Liver (tissue), 8 donors: ENCODE measurements at regions not wholly inside any gene's neighbourhood (a gene's known extent, or its start where the extent isn't known, plus 50 kb on each side); places are given as distances from the start of the nearest gene placed in this dataset.

Experiments
- DNase-seq: peaks from one replicate; pipeline ENCODE4 v3.0.0-alpha.2; 2017; ENCODE audit warnings: low spot score
- H3K27ac ChIP-seq, 2 donors: one replicate each; pipeline ENCODE4 v1.7.0; 2013; ENCODE audit warnings: inconsistent platforms in 2 of 2, low read length in 2 of 2, control low read depth in 1 of 2, low read depth in 1 of 2, mild to moderate bottlenecking in 1 of 2
- H3K27me3 ChIP-seq, 4 donors: one replicate each; pipeline versions ENCODE4 v1.6.1 to v1.7.0; 2013; ENCODE audit warnings: low read length in 3 of 4, inconsistent platforms in 1 of 4, mild to moderate bottlenecking in 1 of 4, moderate library complexity in 1 of 4; ENCODE audit not compliant: control insufficient read depth in 4 of 4, insufficient read depth in 4 of 4
- H3K36me3 ChIP-seq, 4 donors: one replicate each; pipeline versions ENCODE4 v1.6.1 to v1.7.0; 2013; ENCODE audit warnings: low read length in 3 of 4, mild to moderate bottlenecking in 3 of 4, low read depth in 1 of 4, moderate library complexity in 1 of 4; ENCODE audit not compliant: control insufficient read depth in 4 of 4, insufficient read depth in 3 of 4
- H3K4me1 ChIP-seq, 4 donors: one replicate each; pipeline versions ENCODE4 v1.6.1 to v1.7.0; 2013; ENCODE audit warnings: low read length in 3 of 4, mild to moderate bottlenecking in 3 of 4, moderate library complexity in 1 of 4; ENCODE audit not compliant: control insufficient read depth in 4 of 4, insufficient read depth in 4 of 4
- H3K4me3 ChIP-seq, 3 donors: one replicate each; pipeline versions ENCODE4 v1.6.1 to v1.7.0; 2013; ENCODE audit warnings: low read length in 3 of 3, control low read depth in 1 of 3, low read depth in 1 of 3, mild to moderate bottlenecking in 1 of 3
- H3K9ac ChIP-seq, 2 donors: one replicate each; pipeline ENCODE4 v1.7.0; 2013; ENCODE audit warnings: low read length in 2 of 2, mild to moderate bottlenecking in 2 of 2, moderate library complexity in 2 of 2, control low read depth in 1 of 2, low read depth in 1 of 2
- H3K9me3 ChIP-seq, 4 donors: one replicate each; pipeline versions ENCODE4 v1.6.1 to v1.7.0; 2013; ENCODE audit warnings: low read length in 3 of 4; ENCODE audit not compliant: control insufficient read depth in 4 of 4
- ATF3 ChIP-seq: IDR thresholded peaks from 2 replicates; pipeline ENCODE4 v1.6.1; 2016; ENCODE audit warnings: antibody characterized with exemption
- CTCF ChIP-seq: fragments of 150-350 bp; IDR thresholded peaks from 2 replicates; pipeline ENCODE4 v1.5.1; 2017; ENCODE audit warnings: improper control_type of control experiment, low read depth, low read length; ENCODE audit not compliant: missing input control
- EGR1 ChIP-seq, 2 donors: IDR thresholded peaks; 2 replicates each; pipeline ENCODE4 v1.6.1; 2016 to 2018; ENCODE audit warnings: antibody characterized with exemption in 2 of 2, low read depth in 2 of 2
- FOXA1 ChIP-seq: IDR thresholded peaks from 2 replicates; pipeline ENCODE4 v1.6.1; 2016; ENCODE audit warnings: antibody characterized with exemption
- FOXA2 ChIP-seq: IDR thresholded peaks from 2 replicates; pipeline ENCODE4 v1.6.1; 2016; ENCODE audit warnings: antibody characterized with exemption
- GABPA ChIP-seq, 2 donors: IDR thresholded peaks in 1 of 2; conservative IDR thresholded peaks in 1 of 2; 2 replicates each; pipeline ENCODE4 v1.6.1; 2016; ENCODE audit warnings: antibody characterized with exemption in 2 of 2, mild to moderate bottlenecking in 1 of 2, moderate library complexity in 1 of 2
- HNF4A ChIP-seq, 2 donors: conservative IDR thresholded peaks; 2 replicates each; pipeline ENCODE4 v1.6.1; 2016; ENCODE audit warnings: antibody characterized with exemption in 2 of 2, mild to moderate bottlenecking in 2 of 2
- HNF4G ChIP-seq: IDR thresholded peaks from 2 replicates; pipeline ENCODE4 v1.6.1; 2016; ENCODE audit warnings: antibody characterized with exemption
- JUND ChIP-seq, 2 donors: IDR thresholded peaks; 2 replicates each; pipeline ENCODE4 v1.6.1; 2016; ENCODE audit warnings: antibody characterized with exemption in 2 of 2
- MAX ChIP-seq: IDR thresholded peaks from 2 replicates; pipeline ENCODE4 v1.6.1; 2016; ENCODE audit warnings: antibody characterized with exemption
- NR2F2 ChIP-seq: IDR thresholded peaks from 2 replicates; pipeline ENCODE4 v1.6.1; 2016; ENCODE audit warnings: antibody characterized with exemption
- RAD21 ChIP-seq, 2 donors: IDR thresholded peaks; 2 replicates each; pipeline ENCODE4 v1.6.1; 2016; ENCODE audit warnings: antibody characterized with exemption in 2 of 2, mild to moderate bottlenecking in 2 of 2
- REST ChIP-seq: IDR thresholded peaks from 2 replicates; pipeline ENCODE4 v1.6.1; 2016; ENCODE audit warnings: antibody characterized with exemption, mild to moderate bottlenecking
- RXRA ChIP-seq, 2 donors: IDR thresholded peaks; 2 replicates each; pipeline ENCODE4 v1.6.1; 2017 to 2018; ENCODE audit warnings: antibody characterized with exemption in 2 of 2, mild to moderate bottlenecking in 1 of 2
- SP1 ChIP-seq: IDR thresholded peaks from 2 replicates; pipeline ENCODE4 v1.6.1; 2018; ENCODE audit warnings: antibody characterized with exemption, mild to moderate bottlenecking
- TAF1 ChIP-seq: conservative IDR thresholded peaks from 2 replicates; pipeline ENCODE4 v1.6.1; 2016; ENCODE audit warnings: antibody characterized with exemption, mild to moderate bottlenecking
- YY1 ChIP-seq: IDR thresholded peaks from 2 replicates; pipeline ENCODE4 v1.6.1; 2016; ENCODE audit warnings: antibody characterized with exemption, mild to moderate bottlenecking
- ZBTB33 ChIP-seq: IDR thresholded peaks from 2 replicates; pipeline ENCODE4 v1.6.1; 2016; ENCODE audit warnings: antibody characterized with exemption
- WGBS: extraction: QIAGEN DNeasy Blood & Tissue Kit; methylation state at CpG from one replicate; pipeline ENCODE4 v1.1.7; 2013; 5-methylcytosine and 5-hydroxymethylcytosine counted together
- donor health status: healthy.
- donor health status: healthy.
- donor health status: healthy.
- donor health status: healthy.
- donor health status: healthy.

GRCh38 chr5:15442193-15442570 is 57.8 kb upstream of the FBXL7 start:
- H3K9ac ChIP-seq, result no peak overlapping the region
- no peaks in the 10 kb centered on the region for H3K4me1 ChIP-seq
- no peak overlapping the region for H3K27ac ChIP-seq
- no peaks in the 10 kb centered on the region for H3K36me3 ChIP-seq
- 67% methylated on average over 1 of the region's 1 CpG for WGBS
- no peaks in the 10 kb centered on the region for H3K27me3 ChIP-seq
- no peak overlapping the region for H3K4me3 ChIP-seq
- no peak for DNase-seq
- H3K9me3 ChIP-seq, result no peaks in the 10 kb centered on the region
- no peak for TF ChIP-seq FOXA1
- TF ChIP-seq GABPA (IDR thresholded peaks at IDR 0.05 in 1 of 2, conservative IDR thresholded peaks at IDR 0.05 in 1 of 2), result no peak
- TF ChIP-seq EGR1 (IDR thresholded peaks at IDR 0.05; ENCODE audit: low read depth in 2 of 2), result no peak
- TF ChIP-seq REST, result no peak
- no peak for TF ChIP-seq YY1
- no peak for TF ChIP-seq FOXA2
- TF ChIP-seq ZBTB33, result no peak
- TF ChIP-seq JUND (IDR thresholded peaks at IDR 0.05), result no peak
- no peak for TF ChIP-seq NR2F2
- TF ChIP-seq RAD21 (IDR thresholded peaks at IDR 0.05), result no peak

- Histone ChIP-seq H3K27me3 (no peaks in the 10 kb centered on the region), H3K9me3 (no peaks in the 10 kb centered on the region), H3K9ac (no peak overlapping the region), H3K27ac (no peak overlapping the region), H3K4me3 (no peak overlapping the region), H3K36me3 (no peaks in the 10 kb centered on the region), H3K4me1 (no peaks in the 10 kb centered on the region)
- TF ChIP-seq ZBTB33 (no peak), SP1 (no peak), REST (no peak), TAF1 (no peak), HNF4G (no peak), FOXA1 (no peak), RAD21 (IDR thresholded peaks at IDR 0.05) (no peak), CTCF (no peak), NR2F2 (no peak), EGR1 (IDR thresholded peaks at IDR 0.05; ENCODE audit: low read depth in 2 of 2) (no peak), RXRA (IDR thresholded peaks at IDR 0.05) (no peak), MAX (no peak), HNF4A (conservative IDR thresholded peaks at IDR 0.05) (no peak), FOXA2 (no peak), ATF3 (no peak), YY1 (no peak), JUND (IDR thresholded peaks at IDR 0.05) (no peak)
- 76% methylated on average over 6 of the region's 6 CpGs for WGBS
- no peak for DNase-seq
Observed at GRCh38 chr5:15441433-15442192, 58.4 kb upstream of the FBXL7 start.
